Cardiac fibroblast (primary cell): ENCODE measurements at regions not wholly inside any gene's neighbourhood (a gene's known extent, or its start where the extent isn't known, plus 50 kb on each side); places are given as distances from the start of the nearest gene placed in this dataset.

ENCODE experiments used
- DNase-seq, 2 donors: peaks; one replicate each; pipeline versions ENCODE4 v3.0.0 to v3.0.0-alpha.2; 2010; ENCODE audit warnings: low read depth in 2 of 2
- H3K4me3 ChIP-seq, 2 donors: replicated peaks in 1 of 2; 1 replicate in 1 of 2; 2 replicates in 1 of 2; pipeline ENCODE4 v1.5.1; 2011; ENCODE audit warnings: low read depth in 2 of 2, low read length in 2 of 2, mild to moderate bottlenecking in 2 of 2, moderate library complexity in 1 of 2
- TF ChIP-seq, protein P1 (sequence below): IDR thresholded peaks from one replicate; pipeline ENCODE4 v1.5.1; 2011; ENCODE audit warnings: low read depth, mild to moderate bottlenecking, low read length, inconsistent platforms

DNA sequence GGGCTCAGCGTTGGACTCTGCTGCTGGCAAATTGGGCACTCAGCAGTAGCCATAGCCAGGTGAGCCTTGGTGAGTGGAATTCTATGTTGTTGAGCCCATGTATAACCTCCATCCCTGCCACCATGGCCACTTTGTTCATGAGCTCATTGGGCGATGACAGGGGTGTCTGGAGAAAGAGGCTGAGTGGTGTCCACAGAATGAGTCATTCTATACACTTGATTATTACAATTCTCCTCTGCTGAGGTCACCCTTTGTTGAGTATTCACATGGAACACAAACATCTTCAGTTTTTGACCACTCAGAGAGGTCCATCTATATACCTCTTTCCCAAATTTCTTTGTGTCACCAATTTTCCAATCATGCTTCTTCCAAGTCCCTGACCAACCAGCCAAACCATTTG, 1341.7 kb downstream of the PCDH7 start:
- TF ChIP-seq, protein P1, sequence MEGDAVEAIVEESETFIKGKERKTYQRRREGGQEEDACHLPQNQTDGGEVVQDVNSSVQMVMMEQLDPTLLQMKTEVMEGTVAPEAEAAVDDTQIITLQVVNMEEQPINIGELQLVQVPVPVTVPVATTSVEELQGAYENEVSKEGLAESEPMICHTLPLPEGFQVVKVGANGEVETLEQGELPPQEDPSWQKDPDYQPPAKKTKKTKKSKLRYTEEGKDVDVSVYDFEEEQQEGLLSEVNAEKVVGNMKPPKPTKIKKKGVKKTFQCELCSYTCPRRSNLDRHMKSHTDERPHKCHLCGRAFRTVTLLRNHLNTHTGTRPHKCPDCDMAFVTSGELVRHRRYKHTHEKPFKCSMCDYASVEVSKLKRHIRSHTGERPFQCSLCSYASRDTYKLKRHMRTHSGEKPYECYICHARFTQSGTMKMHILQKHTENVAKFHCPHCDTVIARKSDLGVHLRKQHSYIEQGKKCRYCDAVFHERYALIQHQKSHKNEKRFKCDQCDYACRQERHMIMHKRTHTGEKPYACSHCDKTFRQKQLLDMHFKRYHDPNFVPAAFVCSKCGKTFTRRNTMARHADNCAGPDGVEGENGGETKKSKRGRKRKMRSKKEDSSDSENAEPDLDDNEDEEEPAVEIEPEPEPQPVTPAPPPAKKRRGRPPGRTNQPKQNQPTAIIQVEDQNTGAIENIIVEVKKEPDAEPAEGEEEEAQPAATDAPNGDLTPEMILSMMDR = no peak
- no peak overlapping the region for H3K4me3 ChIP-seq
- DNase-seq = peak in 1 of 2 donors; percentile 3

DNA sequence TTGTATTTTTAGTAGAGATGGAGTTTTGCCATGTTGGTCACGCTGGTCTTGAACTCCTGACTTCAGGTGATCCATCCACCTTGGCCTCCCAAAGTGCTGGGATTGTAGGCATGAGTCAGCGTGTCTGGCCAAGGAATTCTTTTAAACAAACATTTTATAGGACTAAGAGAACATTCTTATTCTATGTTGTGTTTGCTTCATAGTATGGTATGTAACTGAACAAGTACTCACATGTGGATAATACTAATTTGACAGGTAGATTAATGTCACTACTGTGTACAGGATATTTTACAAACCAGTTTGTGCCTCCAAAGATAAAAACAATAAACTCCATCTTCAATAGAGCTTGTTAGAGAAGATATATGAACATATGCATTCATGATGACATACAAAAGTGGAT, 1353.4 kb downstream of the PCDH7 start:
- no peak for DNase-seq
- TF ChIP-seq, protein P1 = no peak
- H3K4me3 ChIP-seq = no peak overlapping the region

- no peak for DNase-seq
- TF ChIP-seq, protein P1 = no peak
- no peak overlapping the region for H3K4me3 ChIP-seq
These were observed 1367.0 kb downstream of the PCDH7 start for GRCh38 chr4:32087211-32087610.

DNA sequence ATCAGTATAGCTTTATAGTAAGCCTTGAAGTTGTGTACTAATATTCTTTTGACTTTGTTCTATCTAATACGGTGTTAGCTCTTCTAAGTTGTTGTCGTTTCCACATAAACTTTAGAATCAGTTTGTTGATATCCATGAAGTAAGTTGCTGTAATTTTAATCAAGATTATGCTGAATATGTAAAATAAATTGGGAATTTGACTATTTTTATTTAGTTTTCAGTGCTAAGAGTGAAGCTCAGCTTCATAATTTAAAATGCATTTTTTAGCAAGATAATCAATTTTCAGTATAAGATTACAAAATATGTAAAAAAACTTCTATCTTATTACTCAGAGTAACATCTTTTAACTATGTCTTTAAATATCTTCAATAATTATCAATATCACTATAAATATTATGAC, 1374.8 kb downstream of the PCDH7 start:
- TF ChIP-seq, protein P1 = no peak
- no peak overlapping the region for H3K4me3 ChIP-seq
- no peak for DNase-seq

- TF ChIP-seq, protein P1 = no peak
- no peak overlapping the region for H3K4me3 ChIP-seq
- peak in 1 of 2 donors; percentile 9 for DNase-seq
These were observed 1382.7 kb downstream of the PCDH7 start for GRCh38 chr4:32102896-32103295.

GRCh38 chr4:32106767-32107166, 1386.6 kb downstream of the PCDH7 start:
- DNase-seq = no peak
- TF ChIP-seq, protein P1 = no peak

DNA sequence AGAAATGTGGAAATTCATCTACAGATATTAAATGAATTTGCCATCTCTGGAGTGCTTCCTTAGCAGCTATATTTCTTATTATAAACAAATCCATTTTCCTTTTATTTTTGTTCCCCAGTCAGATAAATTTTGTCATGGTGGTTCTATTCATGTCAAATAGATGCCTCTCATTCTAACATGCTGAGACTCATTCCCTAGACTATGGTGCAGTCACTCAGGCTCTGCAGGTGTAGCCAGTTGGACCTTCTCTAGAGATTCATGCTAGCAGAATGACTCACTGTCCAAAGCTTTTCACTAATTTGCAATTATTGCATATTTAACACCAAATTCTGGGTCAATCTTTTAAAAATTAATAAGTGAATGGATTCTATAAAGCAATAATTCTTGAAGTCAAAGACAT, 1392.7 kb downstream of the PCDH7 start:
- TF ChIP-seq, protein P1 = no peak
- no peak overlapping the region for H3K4me3 ChIP-seq
- no peak for DNase-seq

More at GRCh38 chr4:32106767-32107166, 1386.6 kb downstream of the PCDH7 start:
- H3K4me3 ChIP-seq = no peak overlapping the region
